Prostate gland (tissue), 2 donors: ENCODE measurements at regions not wholly inside any gene's neighbourhood (a gene's known extent, or its start where the extent isn't known, plus 50 kb on each side); places are given as distances from the start of the nearest gene placed in this dataset.

Experiments
- CTCF ChIP-seq, 4 experiments: fragments of 200-600 bp in 2 of 4; fragments of 450-650 bp in 2 of 4; sonication (generic) in 2 of 4; IDR thresholded peaks; 1 replicate in 3 of 4; 2 replicates in 1 of 4; pipeline ENCODE4 v1.5.1; 2016 to 2019; ENCODE audit warnings: antibody characterized with exemption in 4 of 4, mild to moderate bottlenecking in 2 of 4, moderate library complexity in 2 of 4
- POLR2AphosphoS5 ChIP-seq: sonication (generic); formaldehyde crosslinking; IDR thresholded peaks from one replicate; pipeline ENCODE4 v1.6.1; 2017; ENCODE audit warnings: antibody characterized with exemption

GRCh38 chr10:52442576-52442975 is 128.5 kb downstream of the DKK1 start:
- TF ChIP-seq POLR2AphosphoS5, result no peak
- TF ChIP-seq CTCF (IDR thresholded peaks at IDR 0.05), result no peak
